ENCODE measurements at regions not wholly inside any gene's neighbourhood (a gene's known extent, or its start where the extent isn't known, plus 50 kb on each side); places are given as distances from the start of the nearest gene placed in this dataset.

GRCh38 chr14:100975671-100976070, 72.1 kb upstream of the RTL1 start:
- no TSS peak for BruUV-seq (replicated peaks)
- no peaks in the 10 kb centered on the region for H3K4me1 ChIP-seq (ENCODE audit: insufficient read depth, low read length)
- H3K36me3 ChIP-seq (replicated peaks in 1 of 2; ENCODE audit: control insufficient read depth in 1 of 2, insufficient read depth in 2 of 2, low read length in 2 of 2) = no peaks in the 10 kb centered on the region
- DNase-seq (ENCODE audit: low spot score) = no peak
- no peaks in the 10 kb centered on the region for H3K79me2 ChIP-seq (ENCODE audit: insufficient read depth, low read length)
- H3K4me2 ChIP-seq (ENCODE audit: low read depth, low read length) = no peak overlapping the region
- intact Hi-C loops (cut with micrococcal nuclease; ENCODE audit: unreplicated experiment) = no loop called here
- TF ChIP-seq NR1H2 (CRISPR knock-in tag; IDR thresholded peaks at IDR 0.05; ENCODE audit: borderline replicate concordance, low read depth) (no peak), MAF1 (CRISPR knock-in tag; IDR thresholded peaks at IDR 0.05; ENCODE audit: borderline replicate concordance) (no peak), MNT (IDR thresholded peaks at IDR 0.05) (no peak), DBP (CRISPR knock-in tag; IDR thresholded peaks at IDR 0.05; ENCODE audit: not compliant biosample characterization) (no peak), SSRP1 (CRISPR knock-in tag; IDR thresholded peaks at IDR 0.05) (no peak)
- H4K20me1 ChIP-seq (ENCODE audit: insufficient read depth, low read length) = no peaks in the 10 kb centered on the region
- in situ Hi-C loops (cut with HindIII; ENCODE audit: extremely low pct_ligation_motif_present, low pct_unique_long_range_greater_than_20kb) = no loop called here
- H3K9me3 ChIP-seq (ENCODE audit: low read length) = no peaks in the 10 kb centered on the region
- no peaks in the 10 kb centered on the region for H3K27me3 ChIP-seq (ENCODE audit: control insufficient read depth in 1 of 2, insufficient read depth in 2 of 2, low read length in 2 of 2)
- no peak overlapping the region for H3K9ac ChIP-seq (ENCODE audit: insufficient read depth, low read depth, low read length)
- ChIA-PET POLR2A (no interaction called here), CTCF (ENCODE audit: low intra/inter-chr PET ratio, low total read pairs) (no interaction called here)
- H3K27ac ChIP-seq (ENCODE audit: extremely low read length, insufficient read depth, low read length) = no peak overlapping the region
- no peak overlapping the region for H2AFZ ChIP-seq (ENCODE audit: low read length)
- ATAC-seq = no peak
- 0% methylated on average over 2 of the region's 2 CpGs for WGBS (ENCODE audit: low lambda C conversion rate)
- no peak for FAIRE-seq
- H3K4me3 ChIP-seq (replicated peaks in 1 of 3; ENCODE audit: insufficient read depth in 1 of 3, low read depth in 2 of 3, low read length in 3 of 3) = no peak overlapping the region

GRCh38 chr14:100979079-100979478, 75.6 kb upstream of the RTL1 start:
- CTCF ChIA-PET (ENCODE audit: low intra/inter-chr PET ratio, low total read pairs) = no interaction called here

More at GRCh38 chr14:100979079-100979478, 75.6 kb upstream of the RTL1 start:
- Histone ChIP-seq H3K27me3 (ENCODE audit: control insufficient read depth in 1 of 2, insufficient read depth in 2 of 2, low read length in 2 of 2) (no peaks in the 10 kb centered on the region), H3K9me3 (ENCODE audit: low read length) (no peaks in the 10 kb centered on the region), H3K79me2 (ENCODE audit: insufficient read depth, low read length) (no peaks in the 10 kb centered on the region), H2AFZ (ENCODE audit: low read length) (no peak overlapping the region), H4K20me1 (ENCODE audit: insufficient read depth, low read length) (no peaks in the 10 kb centered on the region), H3K4me1 (ENCODE audit: insufficient read depth, low read length) (no peaks in the 10 kb centered on the region), H3K4me2 (ENCODE audit: low read depth, low read length) (no peak overlapping the region), H3K9ac (ENCODE audit: insufficient read depth, low read depth, low read length) (no peak overlapping the region), H3K27ac (ENCODE audit: extremely low read length, insufficient read depth, low read length) (no peak overlapping the region), H3K4me3 (replicated peaks in 1 of 3; ENCODE audit: insufficient read depth in 1 of 3, low read depth in 2 of 3, low read length in 3 of 3) (no peak overlapping the region), H3K36me3 (replicated peaks in 1 of 2; ENCODE audit: control insufficient read depth in 1 of 2, insufficient read depth in 2 of 2, low read length in 2 of 2) (no peaks in the 10 kb centered on the region)
- 2% methylated on average over 3 of the region's 3 CpGs for WGBS (ENCODE audit: low lambda C conversion rate)
- POLR2A ChIA-PET = no interaction called here
- TF ChIP-seq CREB1 (IDR thresholded peaks at IDR 0.05) = no peak
- no peak for TF ChIP-seq CREB1 (CRISPR knock-in tag; IDR thresholded peaks at IDR 0.05)
- no peak for TF ChIP-seq XRCC5 (optimal IDR thresholded peaks at IDR 0.05; ENCODE audit: low read length)
- in situ Hi-C loops (cut with HindIII; ENCODE audit: extremely low pct_ligation_motif_present, low pct_unique_long_range_greater_than_20kb) (no loop called here), intact Hi-C loops (cut with micrococcal nuclease; ENCODE audit: unreplicated experiment) (no loop called here)
- ATAC-seq (no peak), DNase-seq (ENCODE audit: low spot score) (no peak), FAIRE-seq (no peak)
- no TSS peak for BruUV-seq (replicated peaks)
